ENCODE measurements at regions not wholly inside any gene's neighbourhood (a gene's known extent, or its start where the extent isn't known, plus 50 kb on each side); places are given as distances from the start of the nearest gene placed in this dataset.

DNA sequence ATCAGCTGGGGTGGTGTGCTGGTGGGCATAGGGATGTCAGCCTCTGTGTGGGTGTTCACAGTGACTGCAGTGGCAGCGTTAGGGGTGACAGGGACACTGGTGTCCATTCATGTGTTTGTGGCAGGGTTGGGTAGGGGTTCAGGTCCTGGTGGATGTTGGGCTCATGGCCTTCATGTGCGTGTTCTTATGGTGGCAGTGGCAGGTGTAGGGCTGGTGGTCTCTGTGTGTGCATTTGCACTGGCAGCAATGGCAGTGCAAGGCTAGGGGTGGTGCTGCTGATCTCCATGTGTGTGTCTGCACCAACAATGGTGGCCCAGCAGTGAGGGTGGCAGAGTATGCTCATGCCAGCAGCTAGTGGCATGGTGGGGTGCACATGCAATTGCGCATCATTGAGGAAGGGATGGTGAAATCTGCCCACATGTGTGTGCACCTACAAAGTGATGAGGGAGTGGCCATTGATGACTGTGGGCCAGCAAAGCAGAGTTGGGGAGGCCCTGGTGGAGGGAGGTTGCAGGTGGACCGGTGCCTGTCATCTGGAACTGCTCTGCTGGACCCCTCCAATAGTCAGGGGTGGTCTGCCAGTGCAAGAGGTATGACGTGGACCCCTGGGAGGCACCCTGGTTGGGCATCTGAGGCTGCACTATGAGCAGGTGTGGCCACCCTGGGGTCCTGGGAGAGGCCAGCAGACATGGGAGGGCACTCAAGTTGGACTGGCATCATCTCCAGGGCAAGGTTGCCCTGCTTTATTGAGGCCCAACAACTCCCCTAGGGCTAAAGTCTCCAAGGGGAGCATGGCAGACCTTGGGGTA lies 182.9 kb downstream of the TTC6 start (continued):
- TF ChIP-seq, protein P1, sequence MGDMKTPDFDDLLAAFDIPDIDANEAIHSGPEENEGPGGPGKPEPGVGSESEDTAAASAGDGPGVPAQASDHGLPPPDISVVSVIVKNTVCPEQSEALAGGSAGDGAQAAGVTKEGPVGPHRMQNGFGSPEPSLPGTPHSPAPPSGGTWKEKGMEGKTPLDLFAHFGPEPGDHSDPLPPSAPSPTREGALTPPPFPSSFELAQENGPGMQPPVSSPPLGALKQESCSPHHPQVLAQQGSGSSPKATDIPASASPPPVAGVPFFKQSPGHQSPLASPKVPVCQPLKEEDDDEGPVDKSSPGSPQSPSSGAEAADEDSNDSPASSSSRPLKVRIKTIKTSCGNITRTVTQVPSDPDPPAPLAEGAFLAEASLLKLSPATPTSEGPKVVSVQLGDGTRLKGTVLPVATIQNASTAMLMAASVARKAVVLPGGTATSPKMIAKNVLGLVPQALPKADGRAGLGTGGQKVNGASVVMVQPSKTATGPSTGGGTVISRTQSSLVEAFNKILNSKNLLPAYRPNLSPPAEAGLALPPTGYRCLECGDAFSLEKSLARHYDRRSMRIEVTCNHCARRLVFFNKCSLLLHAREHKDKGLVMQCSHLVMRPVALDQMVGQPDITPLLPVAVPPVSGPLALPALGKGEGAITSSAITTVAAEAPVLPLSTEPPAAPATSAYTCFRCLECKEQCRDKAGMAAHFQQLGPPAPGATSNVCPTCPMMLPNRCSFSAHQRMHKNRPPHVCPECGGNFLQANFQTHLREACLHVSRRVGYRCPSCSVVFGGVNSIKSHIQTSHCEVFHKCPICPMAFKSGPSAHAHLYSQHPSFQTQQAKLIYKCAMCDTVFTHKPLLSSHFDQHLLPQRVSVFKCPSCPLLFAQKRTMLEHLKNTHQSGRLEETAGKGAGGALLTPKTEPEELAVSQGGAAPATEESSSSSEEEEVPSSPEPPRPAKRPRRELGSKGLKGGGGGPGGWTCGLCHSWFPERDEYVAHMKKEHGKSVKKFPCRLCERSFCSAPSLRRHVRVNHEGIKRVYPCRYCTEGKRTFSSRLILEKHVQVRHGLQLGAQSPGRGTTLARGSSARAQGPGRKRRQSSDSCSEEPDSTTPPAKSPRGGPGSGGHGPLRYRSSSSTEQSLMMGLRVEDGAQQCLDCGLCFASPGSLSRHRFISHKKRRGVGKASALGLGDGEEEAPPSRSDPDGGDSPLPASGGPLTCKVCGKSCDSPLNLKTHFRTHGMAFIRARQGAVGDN (CRISPR knock-in tag; IDR thresholded peaks at IDR 0.05) = peak; percentile 40; the same call in 1 of the 2 replicates
- TF ChIP-seq, protein P2, sequence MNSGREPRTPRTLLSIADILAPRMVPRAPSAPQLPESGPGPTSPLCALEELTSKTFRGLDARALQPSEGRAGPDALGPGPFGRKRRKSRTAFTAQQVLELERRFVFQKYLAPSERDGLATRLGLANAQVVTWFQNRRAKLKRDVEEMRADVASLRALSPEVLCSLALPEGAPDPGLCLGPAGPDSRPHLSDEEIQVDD (CRISPR knock-in tag; IDR thresholded peaks at IDR 0.05; ENCODE audit: borderline replicate concordance) = no peak
- TF ChIP-seq ZBTB1 (CRISPR knock-in tag; IDR thresholded peaks at IDR 0.05; ENCODE audit: borderline replicate concordance) (no peak), ZNF776 (CRISPR knock-in tag; IDR thresholded peaks at IDR 0.05) (0 out of 2 replicates have a peak, but pooled peaks have one; percentile 26), SRSF1 (optimal IDR thresholded peaks at IDR 0.05; ENCODE audit: low read depth, low read length) (no peak), ZNF232 (CRISPR knock-in tag; IDR thresholded peaks at IDR 0.05; ENCODE audit: borderline replicate concordance) (no peak), ZNF619 (CRISPR knock-in tag; IDR thresholded peaks at IDR 0.05) (peak; percentile 67; the same call in 1 of the 2 replicates), EED (CRISPR knock-in tag; IDR thresholded peaks at IDR 0.05) (no peak), JUN (CRISPR knock-in tag; IDR thresholded peaks at IDR 0.05) (no peak), HNRNPLL (IDR thresholded peaks at IDR 0.05; ENCODE audit: low read depth, low read length, poor library complexity, severe bottlenecking) (no peak), MED8 (CRISPR knock-in tag; IDR thresholded peaks at IDR 0.05; ENCODE audit: insufficient replicate concordance) (no peak), THYN1 (CRISPR knock-in tag; IDR thresholded peaks at IDR 0.05; ENCODE audit: borderline replicate concordance, low read depth) (no peak), JDP2 (CRISPR knock-in tag; IDR thresholded peaks at IDR 0.05; ENCODE audit: borderline replicate concordance) (no peak), ZNF326 (CRISPR knock-in tag; IDR thresholded peaks at IDR 0.05; ENCODE audit: borderline replicate concordance) (no peak), ZNF10 (CRISPR knock-in tag; IDR thresholded peaks at IDR 0.05; ENCODE audit: borderline replicate concordance, low read depth) (0 out of 2 replicates have a peak, but pooled peaks have one; percentile 20), ZNF33B (CRISPR knock-in tag; IDR thresholded peaks at IDR 0.05) (no peak), CENPT (CRISPR knock-in tag; IDR thresholded peaks at IDR 0.05; ENCODE audit: low read depth) (no peak)
- TF ChIP-seq, protein P3, sequence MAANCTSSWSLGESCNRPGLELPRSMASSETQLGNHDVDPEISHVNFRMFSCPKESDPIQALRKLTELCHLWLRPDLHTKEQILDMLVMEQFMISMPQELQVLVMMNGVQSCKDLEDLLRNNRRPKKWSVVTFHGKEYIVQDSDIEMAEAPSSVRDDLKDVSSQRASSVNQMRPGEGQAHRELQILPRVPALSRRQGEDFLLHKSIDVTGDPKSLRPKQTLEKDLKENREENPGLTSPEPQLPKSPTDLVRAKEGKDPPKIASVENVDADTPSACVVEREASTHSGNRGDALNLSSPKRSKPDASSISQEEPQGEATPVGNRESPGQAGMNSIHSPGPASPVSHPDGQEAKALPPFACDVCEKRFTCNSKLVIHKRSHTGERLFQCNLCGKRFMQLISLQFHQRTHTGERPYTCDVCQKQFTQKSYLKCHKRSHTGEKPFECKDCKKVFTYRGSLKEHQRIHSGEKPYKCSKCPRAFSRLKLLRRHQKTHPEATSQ (CRISPR knock-in tag; IDR thresholded peaks at IDR 0.05; ENCODE audit: borderline replicate concordance) = no peak
- TF ChIP-seq, protein P4, sequence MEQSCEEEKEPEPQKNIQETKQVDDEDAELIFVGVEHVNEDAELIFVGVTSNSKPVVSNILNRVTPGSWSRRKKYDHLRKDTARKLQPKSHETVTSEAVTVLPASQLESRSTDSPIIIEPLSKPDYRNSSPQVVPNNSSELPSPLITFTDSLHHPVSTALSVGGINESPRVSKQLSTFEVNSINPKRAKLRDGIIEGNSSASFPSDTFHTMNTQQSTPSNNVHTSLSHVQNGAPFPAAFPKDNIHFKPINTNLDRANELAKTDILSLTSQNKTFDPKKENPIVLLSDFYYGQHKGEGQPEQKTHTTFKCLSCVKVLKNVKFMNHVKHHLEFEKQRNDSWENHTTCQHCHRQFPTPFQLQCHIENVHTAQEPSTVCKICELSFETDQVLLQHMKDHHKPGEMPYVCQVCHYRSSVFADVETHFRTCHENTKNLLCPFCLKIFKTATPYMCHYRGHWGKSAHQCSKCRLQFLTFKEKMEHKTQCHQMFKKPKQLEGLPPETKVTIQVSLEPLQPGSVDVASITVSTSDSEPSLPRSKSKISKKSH (CRISPR knock-in tag; IDR thresholded peaks at IDR 0.05; ENCODE audit: borderline replicate concordance) = peak; percentile 42
- TF ChIP-seq, protein P5, sequence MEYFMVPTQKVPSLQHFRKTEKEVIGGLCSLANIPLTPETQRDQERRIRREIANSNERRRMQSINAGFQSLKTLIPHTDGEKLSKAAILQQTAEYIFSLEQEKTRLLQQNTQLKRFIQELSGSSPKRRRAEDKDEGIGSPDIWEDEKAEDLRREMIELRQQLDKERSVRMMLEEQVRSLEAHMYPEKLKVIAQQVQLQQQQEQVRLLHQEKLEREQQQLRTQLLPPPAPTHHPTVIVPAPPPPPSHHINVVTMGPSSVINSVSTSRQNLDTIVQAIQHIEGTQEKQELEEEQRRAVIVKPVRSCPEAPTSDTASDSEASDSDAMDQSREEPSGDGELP (IDR thresholded peaks at IDR 0.05; ENCODE audit: borderline replicate concordance, low read depth) = no peak
